Activated CD4-positive, CD25-positive, alpha-beta regulatory T cell (primary cell): ENCODE measurements at regions not wholly inside any gene's neighbourhood (a gene's known extent, or its start where the extent isn't known, plus 50 kb on each side); places are given as distances from the start of the nearest gene placed in this dataset.
"Not testable (repeated sequence)": the region's sequence is repeated elsewhere in the genome, so short reads cannot be mapped to it uniquely, and the experiment has no call there.

ENCODE experiments used
- DNase-seq, 4 experiments: peaks; one replicate each; lab custom pipeline; 2025; lab: John Stamatoyannopoulos, UW

GRCh38 chr5:130479045-130479804 is 575.0 kb downstream of the CHSY3 start:
- no peak for DNase-seq

- no peak for DNase-seq
These were observed 572.1 kb downstream of the CHSY3 start for GRCh38 chr5:130476325-130476724.

- no peak for DNase-seq
These were observed 558.3 kb downstream of the CHSY3 start for GRCh38 chr5:130462516-130462915.

DNA sequence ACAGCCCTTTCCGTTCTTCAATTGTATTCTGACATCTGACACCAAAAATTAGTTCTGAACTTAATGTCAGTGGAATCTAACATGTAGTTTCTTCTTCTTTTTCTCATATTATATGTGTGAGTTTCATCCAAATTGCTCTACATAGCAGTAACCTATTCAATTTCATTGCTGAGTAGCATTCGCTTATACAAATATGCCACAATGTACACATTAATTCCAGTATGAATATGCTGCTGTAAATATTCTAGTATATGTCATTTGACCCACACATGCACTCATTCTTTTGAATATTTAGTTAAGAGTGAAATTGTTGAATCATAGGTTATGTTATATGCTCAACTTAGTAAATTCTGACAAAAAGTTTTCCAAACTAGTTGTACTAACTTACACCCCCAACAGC is 550.9 kb downstream of the CHSY3 start:
- DNase-seq = no peak

GRCh38 chr5:130452744-130453143 is 548.5 kb downstream of the CHSY3 start:
- no peak for DNase-seq

- no peak for DNase-seq
These were observed 532.2 kb downstream of the CHSY3 start for GRCh38 chr5:130436430-130436829.

DNA sequence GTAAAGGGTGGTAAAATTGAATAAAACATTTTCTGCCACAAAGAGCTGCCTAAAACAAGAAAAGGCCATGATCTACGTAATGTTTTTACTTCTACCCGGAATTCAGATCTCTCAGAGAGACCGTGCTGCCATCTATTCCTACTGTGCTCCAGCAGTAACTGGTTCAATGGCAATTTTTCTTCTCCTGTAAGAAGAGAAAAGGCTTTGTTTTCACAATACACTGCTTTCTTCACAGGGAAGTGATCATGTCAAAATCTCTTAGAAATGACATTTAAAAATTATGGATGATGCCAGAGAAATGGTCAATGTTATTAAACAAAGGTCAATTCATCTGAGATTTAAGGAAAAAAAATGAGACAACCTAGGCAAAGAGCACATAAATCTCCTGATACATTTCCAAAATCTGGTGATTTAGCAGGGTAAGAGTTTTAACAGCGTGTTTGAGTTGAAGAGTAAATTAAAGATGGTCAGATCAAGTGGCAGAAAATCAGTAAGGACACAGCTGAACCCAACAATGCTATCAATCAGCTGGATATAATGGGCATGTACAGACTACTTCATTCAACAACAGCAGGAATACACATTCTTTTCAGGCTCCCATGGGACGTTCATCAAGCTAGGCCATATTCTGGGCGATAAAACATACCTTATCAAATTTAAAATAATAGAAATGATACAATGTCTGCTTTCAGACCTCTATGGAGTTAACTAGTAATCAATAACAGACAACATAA is 523.1 kb downstream of the CHSY3 start:
- no peak for DNase-seq

DNA sequence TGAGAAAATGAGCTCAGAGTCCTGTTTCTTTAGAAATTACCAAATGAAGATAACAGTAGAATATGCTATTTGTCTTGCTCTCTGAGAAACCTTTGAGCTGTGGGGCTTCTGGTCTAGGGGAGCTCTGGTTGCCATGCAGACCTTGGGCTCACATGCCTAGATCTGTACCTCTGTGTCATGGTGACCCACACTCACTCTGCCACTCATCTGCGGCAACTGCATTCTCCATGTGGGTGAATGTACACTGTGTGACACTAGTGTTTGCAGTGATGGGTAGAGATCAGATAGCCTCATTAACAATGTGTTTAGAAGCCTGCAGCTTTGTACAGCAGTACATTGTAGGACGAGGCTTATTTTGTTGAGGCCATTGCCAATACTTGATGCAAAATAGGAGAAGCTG is 521.2 kb downstream of the CHSY3 start:
- no peak for DNase-seq

DNA sequence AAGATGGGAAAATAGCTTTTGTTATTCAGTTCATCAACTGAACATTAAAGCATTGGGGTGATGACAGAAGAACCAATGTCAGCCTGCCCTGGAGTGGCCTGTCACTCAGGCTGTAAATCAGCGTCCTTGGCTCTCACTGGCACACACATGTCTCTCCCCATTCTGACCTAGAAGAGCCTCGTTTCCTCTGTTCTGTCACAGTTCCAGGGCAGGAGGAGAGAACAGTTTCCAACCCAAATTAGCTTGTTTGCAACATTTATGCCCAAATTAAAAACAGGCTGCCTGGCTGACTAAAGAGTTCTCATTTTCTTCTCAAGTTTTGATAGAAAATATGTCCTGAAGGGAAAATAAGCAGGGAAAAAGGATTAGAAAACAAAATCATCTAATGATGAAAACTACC is 520.1 kb downstream of the CHSY3 start:
- no peak for DNase-seq

- no peak for DNase-seq
These were observed 498.6 kb downstream of the CHSY3 start for GRCh38 chr5:130402906-130403305.

GRCh38 chr5:130400091-130400490 is 495.8 kb downstream of the CHSY3 start:
- no peak for DNase-seq

- DNase-seq = no peak
These were observed 494.6 kb downstream of the CHSY3 start for GRCh38 chr5:130398825-130399224.

DNA sequence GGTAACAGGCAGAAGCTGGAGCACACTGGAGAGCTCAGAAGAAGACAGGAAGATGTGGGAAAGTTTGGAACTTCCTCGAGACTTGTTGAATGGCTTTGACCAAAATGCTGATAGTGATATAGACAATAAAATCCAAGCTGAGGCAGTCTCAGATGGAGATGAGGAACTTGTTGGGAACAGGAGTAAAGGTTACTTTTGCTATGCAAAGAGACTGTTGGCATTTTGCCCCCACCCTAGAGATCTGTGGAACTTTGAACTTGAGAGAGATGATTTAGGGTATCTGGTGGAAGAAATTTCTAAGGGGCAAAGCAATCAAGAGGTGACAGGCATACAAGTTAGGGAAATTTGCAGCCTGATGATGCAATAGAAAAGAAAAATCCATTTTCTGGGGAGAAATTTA is 493.5 kb downstream of the CHSY3 start:
- DNase-seq = not testable (repeated sequence)

- DNase-seq = no peak
These were observed 492.9 kb downstream of the CHSY3 start for GRCh38 chr5:130397132-130397531.

- DNase-seq = not testable (repeated sequence)
These were observed 487.5 kb downstream of the CHSY3 start for GRCh38 chr5:130391727-130392264.

DNA sequence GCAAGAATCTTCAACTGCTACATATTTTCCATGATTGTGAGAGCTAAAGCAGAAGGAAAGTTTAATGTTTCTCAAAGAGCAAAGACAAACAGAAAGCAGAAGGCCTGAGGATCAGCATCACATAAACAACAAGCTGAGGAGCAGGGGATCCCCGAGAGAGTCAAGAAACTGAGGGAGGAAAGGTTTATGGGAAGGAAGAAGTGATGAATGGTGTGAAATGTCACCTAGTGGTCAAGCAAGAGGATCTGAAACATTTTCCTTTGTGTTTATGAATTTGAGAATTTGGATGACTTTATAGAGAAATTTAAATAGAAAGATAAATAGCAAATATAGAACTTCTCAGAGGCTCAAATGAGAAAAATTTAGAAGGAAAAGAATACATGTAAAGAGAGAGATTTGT is 481.9 kb downstream of the CHSY3 start:
- no peak for DNase-seq

DNA sequence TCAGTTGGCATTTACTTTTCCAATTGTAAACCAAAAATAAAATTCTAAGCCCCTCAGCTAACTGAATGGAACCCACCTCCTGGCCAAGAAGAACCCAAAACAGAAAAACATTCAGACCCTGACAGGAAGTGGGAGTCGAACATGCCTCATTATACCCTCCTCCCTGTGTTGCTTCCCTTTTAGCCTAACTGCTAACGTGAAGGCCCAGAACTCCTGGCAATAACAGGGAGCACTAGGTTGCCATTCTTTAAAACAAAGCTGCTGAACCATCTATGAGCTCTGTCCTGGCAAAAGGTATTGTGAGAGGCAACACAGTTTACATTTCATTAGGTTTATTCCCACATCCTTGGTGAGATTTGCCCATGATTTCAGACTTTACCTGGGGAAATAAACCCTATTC is 481.4 kb downstream of the CHSY3 start:
- DNase-seq = no peak

DNA sequence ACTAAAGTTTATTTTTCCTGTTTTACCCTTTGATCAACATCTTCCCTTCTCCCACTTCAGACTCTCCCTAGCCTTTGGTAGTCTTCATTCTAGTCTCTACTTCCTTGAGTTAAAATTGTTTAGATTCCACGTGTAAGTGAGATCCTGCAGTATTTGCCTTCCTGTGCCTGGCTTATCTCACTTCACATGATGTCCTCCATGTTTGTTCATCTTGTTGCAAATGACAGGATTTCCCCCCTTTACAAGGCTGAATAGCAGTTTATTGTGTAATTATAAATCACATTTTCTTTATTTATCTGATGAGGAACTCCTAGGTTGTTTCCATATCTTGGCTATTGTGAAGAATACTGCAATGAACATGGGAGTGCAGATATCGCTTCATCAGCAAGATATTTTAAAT is 461.7 kb downstream of the CHSY3 start:
- no peak for DNase-seq

GRCh38 chr5:130350131-130350530 is 445.9 kb downstream of the CHSY3 start:
- DNase-seq = no peak

GRCh38 chr5:130337179-130337888 is 433.1 kb downstream of the CHSY3 start:
- DNase-seq = no peak

DNA sequence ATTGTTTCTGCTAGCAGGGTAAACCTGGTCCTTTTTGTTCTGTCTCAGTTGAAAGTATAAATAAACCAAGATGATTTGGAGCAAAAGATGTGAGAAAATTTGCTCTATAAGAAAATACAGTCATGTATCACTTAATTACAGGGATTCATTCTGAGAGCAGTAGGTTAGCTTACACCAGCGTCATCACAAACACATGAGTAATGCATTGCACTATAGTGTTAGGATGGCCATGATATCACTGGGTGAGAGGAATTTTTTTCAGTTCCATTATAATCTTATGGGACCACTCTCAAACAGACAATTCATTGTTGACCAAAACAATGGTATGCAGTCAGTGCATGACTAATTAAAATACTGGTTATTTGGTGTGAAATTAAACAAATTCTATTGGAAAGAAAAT is 430.9 kb downstream of the CHSY3 start:
- DNase-seq = no peak

GRCh38 chr5:130333089-130333488 is 428.8 kb downstream of the CHSY3 start:
- no peak for DNase-seq

DNA sequence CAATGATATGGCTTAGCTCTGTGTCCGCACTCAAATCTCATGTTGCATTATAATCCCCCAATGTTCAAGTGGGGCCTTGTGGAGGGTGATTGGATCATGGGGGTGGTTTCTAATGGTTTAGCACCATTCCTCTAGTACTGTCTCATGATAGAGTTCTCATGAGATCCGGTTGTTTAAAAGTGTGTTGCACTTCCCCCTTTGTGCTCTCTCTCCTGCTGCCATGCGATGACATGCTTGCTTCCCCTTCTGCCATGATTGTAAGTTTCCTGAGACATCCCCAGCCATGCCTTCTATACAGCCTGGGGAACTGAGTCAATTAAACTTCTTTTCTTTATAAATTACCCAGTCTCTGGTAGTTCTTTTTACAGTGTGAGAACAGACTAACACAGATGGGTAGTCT is 427.1 kb downstream of the CHSY3 start:
- no peak for DNase-seq
